ENCODE measurements at regions not wholly inside any gene's neighbourhood (a gene's known extent, or its start where the extent isn't known, plus 50 kb on each side); places are given as distances from the start of the nearest gene placed in this dataset.
A peak's percentile ranks its signal among the peaks of the same experiment; 100 is the strongest.

GRCh38 chr10:42934351-42934811 lies 142.5 kb upstream of the RET start:
- Mint-ChIP-seq H3K9me3 (no peaks in the 10 kb centered on the region), H3K4me3 (peak overlapping the region; percentile 54 to 86 (median 68)), H3K36me3 (no peaks in the 10 kb centered on the region), H3K4me1 (peaks cover 0 to 13% (median 3%) of the 10 kb centered on the region in 4 donors), H3K27me3 (peaks cover 25% of the 10 kb centered on the region), H3K27ac (peak overlapping the region in 1 of 3 donors; percentile 18)
- Histone ChIP-seq H3K4me1 (ENCODE audit: control insufficient read depth, insufficient read depth, low read length, poor library complexity, severe bottlenecking) (peaks cover 5% of the 10 kb centered on the region), H3K36me3 (ENCODE audit: control insufficient read depth, insufficient read depth, low read length) (no peaks in the 10 kb centered on the region), H3K9me3 (ENCODE audit: control insufficient read depth in 2 of 2, low read length in 2 of 2) (no peaks in the 10 kb centered on the region), H3K4me3 (ENCODE audit: low read depth, low read length) (no peak overlapping the region), H3K27ac (ENCODE audit: insufficient read depth, low read length, poor library complexity, severe bottlenecking) (no peak overlapping the region), H3K27me3 (ENCODE audit: control insufficient read depth, insufficient read depth, low read length) (no peaks in the 10 kb centered on the region)
- ATAC-seq (ENCODE audit: low read depth in 2 of 2) (no peak), DNase-seq (no peak)

- no peak for DNase-seq
- Mint-ChIP-seq H3K27ac (no peak overlapping the region), H3K36me3 (no peaks in the 10 kb centered on the region), H3K4me1 (peaks cover 0 to 13% (median 3%) of the 10 kb centered on the region in 4 donors), H3K27me3 (peaks cover 26% of the 10 kb centered on the region), H3K4me3 (peak overlapping the region in 2 of 4 donors; percentile 54 to 81), H3K9me3 (no peaks in the 10 kb centered on the region)
- no peak for ATAC-seq (ENCODE audit: low read depth in 2 of 2)
- Histone ChIP-seq H3K27me3 (ENCODE audit: control insufficient read depth, insufficient read depth, low read length) (no peaks in the 10 kb centered on the region), H3K9me3 (ENCODE audit: control insufficient read depth in 2 of 2, low read length in 2 of 2) (no peaks in the 10 kb centered on the region), H3K36me3 (ENCODE audit: control insufficient read depth, insufficient read depth, low read length) (no peaks in the 10 kb centered on the region), H3K27ac (ENCODE audit: insufficient read depth, low read length, poor library complexity, severe bottlenecking) (no peak overlapping the region), H3K4me3 (ENCODE audit: low read depth, low read length) (no peak overlapping the region), H3K4me1 (ENCODE audit: control insufficient read depth, insufficient read depth, low read length, poor library complexity, severe bottlenecking) (peaks cover 5% of the 10 kb centered on the region)
Measured at GRCh38 chr10:42934842-42935241, 142.0 kb upstream of the RET start.

- H3K27ac Mint-ChIP-seq: no peak overlapping the region
- no peaks in the 10 kb centered on the region for H3K36me3 Mint-ChIP-seq
- no peak overlapping the region for H3K4me3 Mint-ChIP-seq
Measured at GRCh38 chr10:42935466-42935865, 141.4 kb upstream of the RET start.

GRCh38 chr10:42936580-42936979 lies 140.3 kb upstream of the RET start:
- Mint-ChIP-seq H3K4me1 (peaks cover 0 to 13% (median 3%) of the 10 kb centered on the region in 4 donors), H3K27ac (no peak overlapping the region), H3K36me3 (no peaks in the 10 kb centered on the region), H3K27me3 (peaks cover 20% of the 10 kb centered on the region), H3K9me3 (no peaks in the 10 kb centered on the region), H3K4me3 (no peak overlapping the region)
- Histone ChIP-seq H3K27me3 (ENCODE audit: control insufficient read depth, insufficient read depth, low read length) (no peaks in the 10 kb centered on the region), H3K27ac (ENCODE audit: insufficient read depth, low read length, poor library complexity, severe bottlenecking) (no peak overlapping the region), H3K4me3 (ENCODE audit: low read depth, low read length) (no peak overlapping the region), H3K36me3 (ENCODE audit: control insufficient read depth, insufficient read depth, low read length) (no peaks in the 10 kb centered on the region), H3K4me1 (ENCODE audit: control insufficient read depth, insufficient read depth, low read length, poor library complexity, severe bottlenecking) (peaks cover 5% of the 10 kb centered on the region), H3K9me3 (ENCODE audit: control insufficient read depth in 2 of 2, low read length in 2 of 2) (no peaks in the 10 kb centered on the region)
- no peak for DNase-seq
- ATAC-seq (ENCODE audit: low read depth in 2 of 2): no peak

More at GRCh38 chr10:42935466-42935865, 141.4 kb upstream of the RET start:
- H3K4me3 ChIP-seq (ENCODE audit: low read depth, low read length): no peak overlapping the region
- Mint-ChIP-seq H3K4me1 (peaks cover 0 to 13% (median 3%) of the 10 kb centered on the region in 4 donors), H3K9me3 (no peaks in the 10 kb centered on the region), H3K27me3 (peaks cover 26% of the 10 kb centered on the region)
- H3K27ac ChIP-seq (ENCODE audit: insufficient read depth, low read length, poor library complexity, severe bottlenecking): no peak overlapping the region
- H3K27me3 ChIP-seq (ENCODE audit: control insufficient read depth, insufficient read depth, low read length): no peaks in the 10 kb centered on the region
- DNase-seq: no peak
- H3K9me3 ChIP-seq (ENCODE audit: control insufficient read depth in 2 of 2, low read length in 2 of 2): no peaks in the 10 kb centered on the region
- no peaks in the 10 kb centered on the region for H3K36me3 ChIP-seq (ENCODE audit: control insufficient read depth, insufficient read depth, low read length)
- ATAC-seq (ENCODE audit: low read depth in 2 of 2): no peak
- peaks cover 5% of the 10 kb centered on the region for H3K4me1 ChIP-seq (ENCODE audit: control insufficient read depth, insufficient read depth, low read length, poor library complexity, severe bottlenecking)

- no peak overlapping the region for H3K27ac Mint-ChIP-seq
- peaks cover 0 to 13% (median 3%) of the 10 kb centered on the region in 4 donors for H3K4me1 Mint-ChIP-seq
- no peak overlapping the region for H3K27ac ChIP-seq (ENCODE audit: insufficient read depth, low read length, poor library complexity, severe bottlenecking)
- no peak overlapping the region for H3K4me3 Mint-ChIP-seq
- no peak for ATAC-seq (ENCODE audit: low read depth in 2 of 2)
- no peaks in the 10 kb centered on the region for H3K27me3 ChIP-seq (ENCODE audit: control insufficient read depth, insufficient read depth, low read length)
- no peaks in the 10 kb centered on the region for H3K36me3 ChIP-seq (ENCODE audit: control insufficient read depth, insufficient read depth, low read length)
- peaks cover 20% of the 10 kb centered on the region for H3K27me3 Mint-ChIP-seq
- H3K4me1 ChIP-seq (ENCODE audit: control insufficient read depth, insufficient read depth, low read length, poor library complexity, severe bottlenecking): peaks cover 5% of the 10 kb centered on the region
- H3K36me3 Mint-ChIP-seq: no peaks in the 10 kb centered on the region
- no peaks in the 10 kb centered on the region for H3K9me3 Mint-ChIP-seq
- no peaks in the 10 kb centered on the region for H3K9me3 ChIP-seq (ENCODE audit: control insufficient read depth in 2 of 2, low read length in 2 of 2)
- DNase-seq: no peak
- H3K4me3 ChIP-seq (ENCODE audit: low read depth, low read length): no peak overlapping the region
Measured at GRCh38 chr10:42937048-42937447, 139.8 kb upstream of the RET start.

- Mint-ChIP-seq H3K36me3 (no peaks in the 10 kb centered on the region), H3K27me3 (peaks cover 20% of the 10 kb centered on the region), H3K4me3 (no peak overlapping the region), H3K9me3 (no peaks in the 10 kb centered on the region), H3K27ac (no peak overlapping the region), H3K4me1 (peaks cover 0 to 11% (median 3%) of the 10 kb centered on the region in 4 donors)
- DNase-seq: no peak
- ATAC-seq (ENCODE audit: low read depth in 2 of 2): no peak
- Histone ChIP-seq H3K9me3 (ENCODE audit: control insufficient read depth in 2 of 2, low read length in 2 of 2) (no peaks in the 10 kb centered on the region), H3K27me3 (ENCODE audit: control insufficient read depth, insufficient read depth, low read length) (no peaks in the 10 kb centered on the region), H3K27ac (ENCODE audit: insufficient read depth, low read length, poor library complexity, severe bottlenecking) (no peak overlapping the region), H3K4me3 (ENCODE audit: low read depth, low read length) (no peak overlapping the region), H3K4me1 (ENCODE audit: control insufficient read depth, insufficient read depth, low read length, poor library complexity, severe bottlenecking) (peaks cover 5% of the 10 kb centered on the region), H3K36me3 (ENCODE audit: control insufficient read depth, insufficient read depth, low read length) (no peaks in the 10 kb centered on the region)
Measured at GRCh38 chr10:42937649-42938180, 139.2 kb upstream of the RET start.

- H3K27me3 Mint-ChIP-seq: peaks cover 16% of the 10 kb centered on the region
- Histone ChIP-seq H3K36me3 (ENCODE audit: control insufficient read depth, insufficient read depth, low read length) (no peaks in the 10 kb centered on the region), H3K4me1 (ENCODE audit: control insufficient read depth, insufficient read depth, low read length, poor library complexity, severe bottlenecking) (peaks cover 5% of the 10 kb centered on the region), H3K9me3 (ENCODE audit: control insufficient read depth in 2 of 2, low read length in 2 of 2) (no peaks in the 10 kb centered on the region), H3K4me3 (ENCODE audit: low read depth, low read length) (no peak overlapping the region), H3K27me3 (ENCODE audit: control insufficient read depth, insufficient read depth, low read length) (no peaks in the 10 kb centered on the region), H3K27ac (ENCODE audit: insufficient read depth, low read length, poor library complexity, severe bottlenecking) (no peak overlapping the region)
- ATAC-seq (ENCODE audit: low read depth in 2 of 2) (no peak), DNase-seq (no peak)
- H3K36me3 Mint-ChIP-seq: no peaks in the 10 kb centered on the region
- H3K4me1 Mint-ChIP-seq: peaks cover 0 to 8% (median 3%) of the 10 kb centered on the region in 4 donors
- no peaks in the 10 kb centered on the region for H3K9me3 Mint-ChIP-seq
- H3K4me3 Mint-ChIP-seq: no peak overlapping the region
- H3K27ac Mint-ChIP-seq: no peak overlapping the region
Measured at GRCh38 chr10:42938351-42938750, 138.5 kb upstream of the RET start.

- no peaks in the 10 kb centered on the region for H3K27me3 ChIP-seq (ENCODE audit: control insufficient read depth, insufficient read depth, low read length)
Measured at GRCh38 chr10:42939237-42939636, 137.6 kb upstream of the RET start.

More at GRCh38 chr10:42939237-42939636, 137.6 kb upstream of the RET start:
- Histone ChIP-seq H3K4me3 (ENCODE audit: low read depth, low read length) (no peak overlapping the region), H3K4me1 (ENCODE audit: control insufficient read depth, insufficient read depth, low read length, poor library complexity, severe bottlenecking) (no peaks in the 10 kb centered on the region), H3K9me3 (ENCODE audit: control insufficient read depth in 2 of 2, low read length in 2 of 2) (no peaks in the 10 kb centered on the region), H3K27ac (ENCODE audit: insufficient read depth, low read length, poor library complexity, severe bottlenecking) (no peak overlapping the region), H3K36me3 (ENCODE audit: control insufficient read depth, insufficient read depth, low read length) (no peaks in the 10 kb centered on the region)
- H3K36me3 Mint-ChIP-seq: no peaks in the 10 kb centered on the region
- no peak overlapping the region for H3K27ac Mint-ChIP-seq
- H3K27me3 Mint-ChIP-seq: peaks cover 9% of the 10 kb centered on the region
- peaks cover 0 to under 1% (median 0%) of the 10 kb centered on the region in 4 donors for H3K4me1 Mint-ChIP-seq
- no peak for ATAC-seq (ENCODE audit: low read depth in 2 of 2)
- DNase-seq: no peak
- H3K4me3 Mint-ChIP-seq: no peak overlapping the region
- H3K9me3 Mint-ChIP-seq: no peaks in the 10 kb centered on the region

Data from CD4-positive, CD25-positive, alpha-beta regulatory T cell (primary cell).